ENCODE measurements at regions not wholly inside any gene's neighbourhood (a gene's known extent, or its start where the extent isn't known, plus 50 kb on each side); places are given as distances from the start of the nearest gene placed in this dataset.
A peak's percentile ranks its signal among the peaks of the same experiment; 100 is the strongest.
"Not testable (repeated sequence)": the region's sequence is repeated elsewhere in the genome, so short reads cannot be mapped to it uniquely, and the experiment has no call there.

DNA sequence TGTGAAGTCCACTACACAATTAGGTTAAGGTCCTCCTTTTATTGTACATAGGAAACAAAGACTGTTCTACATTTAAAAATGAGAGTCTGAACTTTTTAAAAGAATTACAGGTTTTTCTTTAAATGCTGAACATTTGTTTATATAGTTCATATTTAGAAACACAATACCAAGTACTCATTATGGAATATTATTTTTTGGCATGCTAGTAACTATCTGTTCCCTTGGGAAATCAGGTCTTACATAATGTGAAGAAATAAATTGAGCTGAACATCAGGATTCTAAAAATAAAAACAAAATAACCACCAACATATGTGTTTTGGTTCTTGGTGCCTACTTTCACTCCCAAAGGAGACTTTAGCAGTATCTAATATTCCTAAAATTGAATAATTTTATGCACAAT lies 230.5 kb upstream of the IZUMO3 start:
- Histone ChIP-seq H3K4me1 (ENCODE audit: control insufficient read depth, insufficient read depth, low read length) (no peaks in the 10 kb centered on the region), H3K9me3 (ENCODE audit: control insufficient read depth, low read length) (no peaks in the 10 kb centered on the region), H3K27ac (ENCODE audit: low read length) (no peak overlapping the region), H3K27me3 (ENCODE audit: control insufficient read depth, insufficient read depth) (no peaks in the 10 kb centered on the region), H3K4me3 (ENCODE audit: low read length) (no peak overlapping the region)
- no peak for DNase-seq
- intact Hi-C loops (cut with DNase I), result no loop called here
- ATAC-seq, result no peak

DNA sequence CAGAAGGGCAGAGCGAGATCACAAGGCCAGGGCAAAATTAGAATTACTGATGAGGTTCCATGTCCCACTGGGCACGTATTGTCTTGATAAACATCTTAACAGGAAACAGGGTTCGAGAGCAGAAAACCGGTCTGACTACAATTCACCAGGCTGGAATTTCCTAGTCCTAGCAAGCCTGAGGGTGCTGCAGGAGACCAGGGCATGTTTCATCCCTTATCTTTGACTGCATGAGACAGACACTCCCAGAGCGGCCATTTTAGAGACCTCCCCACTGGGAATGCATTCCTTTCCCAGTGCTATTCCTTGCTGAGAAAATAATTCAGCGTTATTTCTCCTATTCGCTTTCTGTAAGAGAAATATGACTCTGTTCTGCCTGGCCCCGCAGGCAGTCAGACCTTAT lies 228.5 kb upstream of the IZUMO3 start:
- intact Hi-C loops (cut with DNase I); DNase-seq; H3K4me1 ChIP-seq (ENCODE audit: control insufficient read depth, insufficient read depth, low read length); H3K27me3 ChIP-seq (ENCODE audit: control insufficient read depth, insufficient read depth); H3K27ac ChIP-seq (ENCODE audit: low read length); ATAC-seq; H3K9me3 ChIP-seq (ENCODE audit: control insufficient read depth, low read length); H3K4me3 ChIP-seq (ENCODE audit: low read length): not testable (repeated sequence)
- 86% methylated on average over 8 of the region's 8 CpGs for WGBS

DNA sequence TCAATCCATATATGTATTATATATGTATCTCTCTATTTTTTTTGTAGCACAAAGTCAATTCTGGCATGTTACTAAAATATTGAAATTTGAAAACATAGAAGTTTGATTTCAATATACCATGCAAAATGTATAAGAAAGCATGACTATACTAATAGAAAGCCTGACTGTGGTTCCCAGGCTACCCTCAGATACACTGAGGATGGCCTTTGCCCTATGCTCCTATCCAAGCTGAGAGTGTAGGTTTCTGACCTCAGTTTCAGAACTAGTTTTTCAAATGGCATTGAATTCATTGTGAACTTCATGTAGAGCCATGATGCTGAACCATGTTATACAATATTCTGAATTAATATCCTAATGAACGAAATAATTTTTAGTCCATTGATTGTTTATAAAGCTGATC lies 220.4 kb upstream of the IZUMO3 start:
- no peak for DNase-seq
- Histone ChIP-seq H3K9me3 (ENCODE audit: control insufficient read depth, low read length) (no peaks in the 10 kb centered on the region), H3K4me3 (ENCODE audit: low read length) (no peak overlapping the region), H3K27ac (ENCODE audit: low read length) (no peak overlapping the region), H3K27me3 (ENCODE audit: control insufficient read depth, insufficient read depth) (no peaks in the 10 kb centered on the region), H3K4me1 (ENCODE audit: control insufficient read depth, insufficient read depth, low read length) (no peaks in the 10 kb centered on the region)
- ATAC-seq, result no peak
- 81% methylated on average over 1 of the region's 1 CpG for WGBS
- intact Hi-C loops (cut with DNase I), result no loop called here

DNA sequence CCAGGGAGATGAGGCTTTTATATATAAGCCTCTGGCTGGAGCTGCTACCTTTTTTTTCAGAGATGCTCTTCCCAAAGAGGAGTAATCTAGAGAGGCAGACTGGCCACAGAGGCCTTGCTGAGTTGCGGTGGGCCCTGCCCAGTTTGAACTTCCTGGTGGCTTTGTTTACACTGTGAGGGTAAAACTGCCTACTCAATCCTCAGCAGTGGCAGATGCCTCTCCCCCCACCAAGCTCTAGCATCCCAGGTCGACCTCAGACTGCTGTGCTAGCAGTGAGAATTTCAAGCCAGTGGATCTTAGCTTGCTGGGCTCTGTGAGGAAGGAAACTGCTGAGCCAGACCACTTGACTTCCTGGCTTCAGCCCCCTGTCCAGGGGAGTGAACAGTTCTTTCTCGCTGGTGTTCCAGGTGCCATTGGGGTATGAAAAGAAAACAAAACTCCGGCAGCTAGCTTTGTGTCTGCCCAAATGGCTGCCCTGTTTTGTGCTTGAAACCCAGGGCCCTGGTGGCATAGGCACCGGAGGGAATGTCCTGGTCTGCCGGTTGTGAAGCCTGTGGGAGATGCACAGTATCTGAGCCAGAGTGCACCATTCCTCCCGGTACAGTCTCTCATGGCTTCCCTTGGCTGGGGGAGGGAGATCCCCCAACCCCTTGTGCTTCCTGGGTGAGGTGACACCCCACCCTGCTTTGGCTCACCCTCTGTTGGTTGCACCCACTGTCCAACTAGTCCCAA lies 219.5 kb upstream of the IZUMO3 start:
- DNase-seq (no peak), ATAC-seq (no peak)
- intact Hi-C loops (cut with DNase I), result no loop called here
- no peaks in the 10 kb centered on the region for H3K9me3 ChIP-seq (ENCODE audit: control insufficient read depth, low read length)
- H3K27ac ChIP-seq (ENCODE audit: low read length), result no peak overlapping the region
- H3K4me1 ChIP-seq (ENCODE audit: control insufficient read depth, insufficient read depth, low read length), result no peaks in the 10 kb centered on the region
- H3K27me3 ChIP-seq (ENCODE audit: control insufficient read depth, insufficient read depth), result no peaks in the 10 kb centered on the region
- WGBS, result 66% methylated on average over 7 of the region's 7 CpGs
- no peak overlapping the region for H3K4me3 ChIP-seq (ENCODE audit: low read length)

DNA sequence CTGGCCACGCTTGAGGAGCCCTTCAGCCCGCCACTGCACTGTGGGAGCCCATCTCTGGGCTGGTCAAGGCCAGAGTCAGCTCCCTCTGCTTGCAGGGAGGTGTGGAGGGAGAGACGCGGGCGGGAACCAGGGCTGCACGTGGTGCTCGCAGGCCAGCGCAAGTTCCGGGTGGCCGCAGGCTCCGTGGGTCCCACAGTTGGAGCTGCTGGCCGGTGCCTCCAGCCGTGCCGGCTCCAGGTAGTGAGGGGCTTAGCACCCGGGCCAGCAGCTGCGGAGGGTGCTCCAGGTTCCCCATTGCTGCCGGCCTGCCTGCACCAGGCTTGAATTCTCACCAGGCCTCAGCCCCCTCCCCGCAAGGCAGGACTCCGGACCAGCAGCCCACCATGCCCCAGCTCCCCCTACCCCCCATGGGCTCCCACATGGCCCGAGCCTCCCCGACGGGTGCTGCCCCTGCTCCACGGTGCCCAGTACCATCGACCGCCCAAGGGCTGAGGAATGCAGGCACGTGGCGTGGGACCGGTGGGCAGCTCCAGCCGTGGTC lies 192.8 kb upstream of the IZUMO3 start:
- no peaks in the 10 kb centered on the region for H3K9me3 ChIP-seq (ENCODE audit: control insufficient read depth, low read length)
- H3K4me1 ChIP-seq (ENCODE audit: control insufficient read depth, insufficient read depth, low read length), result no peaks in the 10 kb centered on the region
- no peak overlapping the region for H3K27ac ChIP-seq (ENCODE audit: low read length)
- ATAC-seq (no peak), DNase-seq (peak in 2 of 3 donors; percentile 29 to 39)
- H3K27me3 ChIP-seq (ENCODE audit: control insufficient read depth, insufficient read depth), result no peaks in the 10 kb centered on the region
- H3K4me3 ChIP-seq (ENCODE audit: low read length), result no peak overlapping the region
- intact Hi-C loops (cut with DNase I), result no loop called here
- WGBS, result 91% methylated on average over 29 of the region's 29 CpGs

DNA sequence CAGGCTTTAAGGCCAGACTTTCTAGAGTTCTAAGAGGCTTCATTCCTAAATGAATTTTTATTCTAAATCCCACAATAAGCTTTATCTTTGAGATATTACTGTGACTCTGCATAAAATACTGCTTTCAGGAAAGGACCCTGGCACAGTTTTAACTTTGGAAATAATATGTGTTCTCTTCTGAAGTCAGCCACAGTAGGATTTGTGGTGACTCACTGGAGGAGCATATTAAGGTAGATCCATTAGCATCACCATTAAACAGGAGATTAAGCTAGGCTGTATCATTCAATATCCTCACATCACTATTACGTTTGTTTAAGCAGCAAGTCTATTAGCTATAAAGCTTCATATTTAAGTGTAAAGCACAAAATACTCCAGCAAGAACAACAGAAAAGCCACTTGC lies 186.1 kb upstream of the IZUMO3 start:
- H3K9me3 ChIP-seq (ENCODE audit: control insufficient read depth, low read length), result no peaks in the 10 kb centered on the region
- H3K27me3 ChIP-seq (ENCODE audit: control insufficient read depth, insufficient read depth), result no peaks in the 10 kb centered on the region
- H3K4me3 ChIP-seq (ENCODE audit: low read length), result no peak overlapping the region
- intact Hi-C loops (cut with DNase I), result no loop called here
- 76% methylated on average over 1 of the region's 1 CpG for WGBS
- H3K4me1 ChIP-seq (ENCODE audit: control insufficient read depth, insufficient read depth, low read length), result no peaks in the 10 kb centered on the region
- no peak for ATAC-seq
- no peak for DNase-seq
- no peak overlapping the region for H3K27ac ChIP-seq (ENCODE audit: low read length)

DNA sequence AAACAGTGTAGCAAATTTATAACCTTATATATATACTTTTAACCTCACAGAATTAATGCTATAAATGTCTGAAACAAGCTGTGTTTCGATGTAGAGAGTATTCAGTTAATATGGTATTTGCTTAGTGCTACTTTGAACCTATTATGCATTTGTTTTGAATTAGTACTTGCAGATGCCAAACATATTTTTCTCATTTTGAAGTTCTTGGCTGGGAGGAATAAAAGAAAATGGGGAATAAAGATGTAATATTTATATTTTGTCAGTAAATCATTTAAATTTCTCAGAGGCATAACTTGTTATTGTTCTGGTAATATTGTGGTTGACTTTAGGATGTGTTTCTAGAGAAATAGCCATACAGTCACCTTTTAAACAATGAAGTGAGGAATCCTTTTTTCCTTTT lies 175.9 kb upstream of the IZUMO3 start:
- intact Hi-C loops (cut with DNase I), result no loop called here
- WGBS, result 39% methylated on average over 1 of the region's 1 CpG
- H3K27ac ChIP-seq (ENCODE audit: low read length), result no peak overlapping the region
- no peaks in the 10 kb centered on the region for H3K27me3 ChIP-seq (ENCODE audit: control insufficient read depth, insufficient read depth)
- H3K9me3 ChIP-seq (ENCODE audit: control insufficient read depth, low read length), result no peaks in the 10 kb centered on the region
- ATAC-seq (no peak), DNase-seq (no peak)
- no peak overlapping the region for H3K4me3 ChIP-seq (ENCODE audit: low read length)
- H3K4me1 ChIP-seq (ENCODE audit: control insufficient read depth, insufficient read depth, low read length), result no peaks in the 10 kb centered on the region

DNA sequence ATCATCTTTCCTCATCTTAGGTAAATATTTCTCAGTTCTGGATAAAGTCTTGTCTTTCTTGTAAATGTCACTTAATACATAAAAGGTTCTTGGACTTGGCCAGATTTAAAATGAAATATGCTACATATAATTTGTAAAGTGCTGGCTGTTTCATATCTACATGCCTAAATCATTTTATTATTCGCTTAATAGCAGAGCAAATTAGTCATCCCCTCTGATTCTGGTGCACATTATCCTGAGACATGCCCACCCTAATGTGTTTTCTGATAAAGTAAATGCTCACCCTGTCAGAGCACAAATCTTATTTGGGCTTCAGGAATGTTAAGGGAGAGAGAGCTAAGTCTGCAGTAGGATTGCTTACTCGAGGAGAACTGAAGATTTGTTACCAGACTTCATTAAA lies 166.5 kb upstream of the IZUMO3 start:
- no peaks in the 10 kb centered on the region for H3K9me3 ChIP-seq (ENCODE audit: control insufficient read depth, low read length)
- H3K27me3 ChIP-seq (ENCODE audit: control insufficient read depth, insufficient read depth), result no peaks in the 10 kb centered on the region
- 55% methylated on average over 2 of the region's 2 CpGs for WGBS
- H3K27ac ChIP-seq (ENCODE audit: low read length), result no peak overlapping the region
- no peak for DNase-seq
- intact Hi-C loops (cut with DNase I), result no loop called here
- no peak overlapping the region for H3K4me3 ChIP-seq (ENCODE audit: low read length)
- H3K4me1 ChIP-seq (ENCODE audit: control insufficient read depth, insufficient read depth, low read length), result no peaks in the 10 kb centered on the region
- ATAC-seq, result no peak

DNA sequence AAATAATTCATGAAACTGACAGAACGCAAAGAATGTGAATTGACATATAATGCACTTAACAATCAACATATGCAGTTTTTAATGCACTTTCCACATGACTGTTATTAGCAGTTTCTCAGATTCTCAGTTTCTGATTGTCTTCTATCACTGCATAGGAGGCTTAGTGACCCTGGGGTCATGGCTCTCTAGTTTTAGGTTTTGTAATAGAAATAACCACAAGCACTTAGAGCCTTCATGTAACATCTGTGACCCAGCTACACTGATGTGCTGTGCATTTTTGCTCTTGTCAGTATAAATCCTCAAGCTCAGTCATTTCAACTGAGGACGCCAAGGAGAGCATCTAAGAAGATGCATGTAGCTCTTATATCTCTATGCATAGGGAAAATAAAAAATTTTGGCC lies 163.1 kb upstream of the IZUMO3 start:
- H3K27me3 ChIP-seq (ENCODE audit: control insufficient read depth, insufficient read depth), result no peaks in the 10 kb centered on the region
- ATAC-seq (no peak), DNase-seq (no peak)
- no peaks in the 10 kb centered on the region for H3K4me1 ChIP-seq (ENCODE audit: control insufficient read depth, insufficient read depth, low read length)
- intact Hi-C loops (cut with DNase I), result no loop called here
- no peaks in the 10 kb centered on the region for H3K9me3 ChIP-seq (ENCODE audit: control insufficient read depth, low read length)
- 78% methylated on average over 2 of the region's 2 CpGs for WGBS
- no peak overlapping the region for H3K27ac ChIP-seq (ENCODE audit: low read length)
- no peak overlapping the region for H3K4me3 ChIP-seq (ENCODE audit: low read length)

DNA sequence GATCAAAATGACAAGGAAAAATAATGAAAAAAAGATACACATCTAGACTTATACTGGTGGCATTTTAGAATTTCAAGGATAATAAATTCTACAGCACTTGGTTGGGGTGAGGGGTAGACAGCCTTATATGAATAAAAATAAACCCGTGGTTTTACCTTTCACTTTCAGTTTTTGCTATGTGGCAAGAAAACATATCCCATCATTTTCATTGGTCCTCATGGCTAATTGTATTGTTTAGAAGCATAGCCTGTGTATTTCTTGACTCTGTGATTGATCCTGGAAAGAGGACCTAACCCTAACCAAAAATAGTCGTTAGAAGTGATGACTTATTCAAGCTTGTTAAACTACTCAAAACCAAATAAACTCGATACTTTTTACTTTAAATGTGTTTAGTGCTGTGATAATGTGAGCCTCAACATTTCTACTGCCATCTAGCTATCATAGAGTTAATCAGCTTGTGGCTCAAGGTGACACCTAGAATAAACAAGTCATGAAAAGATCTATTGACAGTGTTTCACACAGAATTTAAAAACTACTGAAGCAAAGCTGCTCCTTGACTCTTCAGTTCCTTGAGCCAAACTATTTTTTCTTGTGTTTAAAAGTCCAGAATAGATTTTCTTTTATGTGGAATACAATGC lies 153.3 kb upstream of the IZUMO3 start:
- intact Hi-C loops (cut with DNase I), result no loop called here
- no peak for DNase-seq
- no peak overlapping the region for H3K4me3 ChIP-seq (ENCODE audit: low read length)

DNA sequence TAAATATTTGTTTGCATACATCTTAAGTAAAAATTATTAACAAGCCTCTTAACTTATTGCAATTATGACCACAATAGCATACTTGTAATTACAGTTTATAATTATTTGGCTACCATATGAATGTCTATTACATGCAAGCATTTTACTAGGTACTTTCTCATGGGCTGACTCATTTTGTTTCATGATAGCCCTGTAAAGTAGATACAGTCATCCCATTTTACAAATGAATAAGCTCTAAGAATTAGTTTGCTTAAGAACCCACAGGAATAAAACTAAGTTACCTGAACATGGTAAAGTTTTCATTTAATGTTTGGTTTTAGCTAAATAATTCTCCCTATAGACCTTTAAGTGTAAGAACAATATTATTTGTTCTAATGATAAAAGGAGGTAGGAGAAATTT lies 126.6 kb upstream of the IZUMO3 start:
- H3K27me3 ChIP-seq (ENCODE audit: control insufficient read depth, insufficient read depth), result no peaks in the 10 kb centered on the region
- intact Hi-C loops (cut with DNase I), result no loop called here
- DNase-seq (no peak), ATAC-seq (no peak)
- no peaks in the 10 kb centered on the region for H3K9me3 ChIP-seq (ENCODE audit: control insufficient read depth, low read length)
- H3K27ac ChIP-seq (ENCODE audit: low read length), result no peak overlapping the region
- H3K4me3 ChIP-seq (ENCODE audit: low read length), result no peak overlapping the region
- H3K4me1 ChIP-seq (ENCODE audit: control insufficient read depth, insufficient read depth, low read length), result no peaks in the 10 kb centered on the region

More for the DNA sequence above, 153.3 kb upstream of the IZUMO3 start:
- Histone ChIP-seq H3K4me1 (ENCODE audit: control insufficient read depth, insufficient read depth, low read length) (no peaks in the 10 kb centered on the region), H3K27ac (ENCODE audit: low read length) (no peak overlapping the region), H3K9me3 (ENCODE audit: control insufficient read depth, low read length) (no peaks in the 10 kb centered on the region), H3K27me3 (ENCODE audit: control insufficient read depth, insufficient read depth) (no peaks in the 10 kb centered on the region)
- no peak for ATAC-seq
- 47% methylated on average over 3 of the region's 3 CpGs for WGBS

Measured in right cardiac atrium (tissue), 5 donors.